Activated CD4-positive, alpha-beta T cell treated with anti-CD3 and anti-CD28 coated beads for 4 hours (primary cell): ENCODE measurements at regions not wholly inside any gene's neighbourhood (a gene's known extent, or its start where the extent isn't known, plus 50 kb on each side); places are given as distances from the start of the nearest gene placed in this dataset.
"Not testable (repeated sequence)": the region's sequence is repeated elsewhere in the genome, so short reads cannot be mapped to it uniquely, and the experiment has no call there.

Source experiments
- DNase-seq, 2 donors: peaks; one replicate each; pipeline ENCODE4 v3.0.0-alpha.2; 2020

GRCh38 chr21:9837946-9838737, 683.2 kb upstream of the TPTE start:
- DNase-seq = no peak

GRCh38 chr21:9838738-9839642, 682.4 kb upstream of the TPTE start:
- peak in 1 of 2 donors; percentile 6 for DNase-seq

- DNase-seq = not testable (repeated sequence)
Observed at GRCh38 chr21:9844106-9844505, 677.3 kb upstream of the TPTE start.

- not testable (repeated sequence) for DNase-seq
Observed at GRCh38 chr21:9847511-9847910, 673.9 kb upstream of the TPTE start.

GRCh38 chr21:9851166-9851565, 670.2 kb upstream of the TPTE start:
- DNase-seq = not testable (repeated sequence)

- DNase-seq = not testable (repeated sequence)
Observed at GRCh38 chr21:9851695-9852094, 669.7 kb upstream of the TPTE start.

GRCh38 chr21:9857563-9857962, 663.8 kb upstream of the TPTE start:
- DNase-seq = not testable (repeated sequence)

GRCh38 chr21:9859865-9860264, 661.5 kb upstream of the TPTE start:
- not testable (repeated sequence) for DNase-seq

GRCh38 chr21:9862456-9862855, 658.9 kb upstream of the TPTE start:
- DNase-seq = not testable (repeated sequence)

- not testable (repeated sequence) for DNase-seq
Observed at GRCh38 chr21:9867815-9868214, 653.6 kb upstream of the TPTE start.

- DNase-seq = not testable (repeated sequence)
Observed at GRCh38 chr21:9873096-9873495, 648.3 kb upstream of the TPTE start.

GRCh38 chr21:9874136-9874535, 647.2 kb upstream of the TPTE start:
- DNase-seq = not testable (repeated sequence)

GRCh38 chr21:9881430-9881829, 640.0 kb upstream of the TPTE start:
- DNase-seq = not testable (repeated sequence)

- not testable (repeated sequence) for DNase-seq
Observed at GRCh38 chr21:9883047-9883446, 638.3 kb upstream of the TPTE start.

GRCh38 chr21:9883571-9884282, 637.7 kb upstream of the TPTE start:
- not testable (repeated sequence) for DNase-seq

GRCh38 chr21:9888500-9888899, 632.9 kb upstream of the TPTE start:
- DNase-seq = not testable (repeated sequence)

- DNase-seq = not testable (repeated sequence)
Observed at GRCh38 chr21:9903579-9903978, 617.8 kb upstream of the TPTE start.

- DNase-seq = not testable (repeated sequence)
Observed at GRCh38 chr21:9914135-9914534, 607.2 kb upstream of the TPTE start.

GRCh38 chr21:9919446-9919845, 601.9 kb upstream of the TPTE start:
- not testable (repeated sequence) for DNase-seq

GRCh38 chr21:9943639-9944038, 577.7 kb upstream of the TPTE start:
- DNase-seq = not testable (repeated sequence)

- not testable (repeated sequence) for DNase-seq
Observed at GRCh38 chr21:9946057-9946456, 575.3 kb upstream of the TPTE start.

- not testable (repeated sequence) for DNase-seq
Observed at GRCh38 chr21:9949510-9950289, 571.7 kb upstream of the TPTE start.
